Neuronal stem cell (in vitro differentiated cells): ENCODE measurements at regions not wholly inside any gene's neighbourhood (a gene's known extent, or its start where the extent isn't known, plus 50 kb on each side); places are given as distances from the start of the nearest gene placed in this dataset.

Experiments
- DNase-seq: peaks from one replicate; pipeline ENCODE4 v3.0.0-alpha.2; 2013; ENCODE audit warnings: low spot score
- H2AFZ ChIP-seq: one replicate; pipeline ENCODE4 v1.6.1; 2013; ENCODE audit warnings: mild to moderate bottlenecking, low read length, inconsistent platforms
- H2AK5ac ChIP-seq: 2 replicates; pipeline ENCODE4 v1.6.1; 2013; ENCODE audit warnings: low read depth, mild to moderate bottlenecking, inconsistent platforms, low read length, moderate library complexity, mixed read lengths
- H2BK120ac ChIP-seq: 2 replicates; pipeline ENCODE4 v1.6.1; 2013; ENCODE audit warnings: low read depth, mild to moderate bottlenecking, inconsistent platforms, low read length, moderate library complexity, mixed read lengths
- H2BK12ac ChIP-seq: one replicate; pipeline ENCODE4 v1.6.1; 2013; ENCODE audit warnings: low read length, inconsistent platforms
- H2BK15ac ChIP-seq: 2 replicates; pipeline ENCODE4 v1.6.1; 2013; ENCODE audit warnings: mild to moderate bottlenecking, low read length, inconsistent platforms, mixed read lengths
- H2BK5ac ChIP-seq: one replicate; pipeline ENCODE4 v1.6.1; 2013; ENCODE audit warnings: inconsistent platforms, mild to moderate bottlenecking, low read length, moderate library complexity
- H3K14ac ChIP-seq: one replicate; pipeline ENCODE4 v1.6.1; 2013; ENCODE audit warnings: low read length, inconsistent platforms
- H3K18ac ChIP-seq: 2 replicates; pipeline ENCODE4 v1.6.1; 2013; ENCODE audit warnings: low read length, inconsistent platforms
- H3K23ac ChIP-seq: 2 replicates; pipeline ENCODE4 v1.6.1; 2013; ENCODE audit warnings: low read depth, mild to moderate bottlenecking, mixed read lengths, low read length, inconsistent platforms; ENCODE audit not compliant: poor library complexity
- H3K27ac ChIP-seq: replicated peaks from 3 replicates; pipeline ENCODE4 v1.5.1; 2013; ENCODE audit warnings: low read length, inconsistent platforms
- H3K27me3 ChIP-seq, 3 experiments: 2 replicates each; pipeline ENCODE4 v1.6.1; 2013; ENCODE audit warnings: low read length in 3 of 3, mild to moderate bottlenecking in 2 of 3, inconsistent platforms in 1 of 3, low read depth in 1 of 3, mixed read lengths in 1 of 3, moderate library complexity in 1 of 3; ENCODE audit not compliant: control insufficient read depth in 3 of 3, insufficient read depth in 3 of 3
- H3K36me3 ChIP-seq, 2 donors: replicated peaks in 1 of 2; 2 replicates each; pipeline ENCODE4 v1.6.1; 2013; ENCODE audit warnings: low read length in 2 of 2; ENCODE audit not compliant: control insufficient read depth in 2 of 2, insufficient read depth in 2 of 2
- H3K4ac ChIP-seq: 2 replicates; pipeline ENCODE4 v1.6.1; 2013; ENCODE audit warnings: inconsistent platforms, mild to moderate bottlenecking, low read length, moderate library complexity
- H3K4me1 ChIP-seq, 2 donors: 1 replicate in 1 of 2; 2 replicates in 1 of 2; pipeline ENCODE4 v1.6.1; 2013; ENCODE audit warnings: low read length in 2 of 2, low read depth in 1 of 2; ENCODE audit not compliant: control insufficient read depth in 2 of 2, insufficient read depth in 1 of 2
- H3K4me2 ChIP-seq: one replicate; pipeline ENCODE4 v1.6.1; 2013; ENCODE audit warnings: mild to moderate bottlenecking, low read length, inconsistent platforms; ENCODE audit not compliant: insufficient read depth, poor library complexity, severe bottlenecking
- H3K4me3 ChIP-seq, 2 donors: 2 replicates each; pipeline ENCODE4 v1.5.1; 2013; ENCODE audit warnings: low read length in 2 of 2, mild to moderate bottlenecking in 2 of 2, inconsistent platforms in 1 of 2, moderate library complexity in 1 of 2
- H3K79me1 ChIP-seq: one replicate; pipeline ENCODE4 v1.6.1; 2013; ENCODE audit warnings: low read depth, mild to moderate bottlenecking, inconsistent platforms, low read length, moderate library complexity
- H3K9ac ChIP-seq: one replicate; pipeline ENCODE4 v1.6.1; 2013; ENCODE audit warnings: mild to moderate bottlenecking, low read depth, low read length, inconsistent platforms; ENCODE audit not compliant: poor library complexity
- H3K9me3 ChIP-seq, 2 donors: replicated peaks in 1 of 2; 2 replicates each; pipeline versions ENCODE3 to v1.6.1; 2013; ENCODE audit warnings: low read length in 2 of 2, mild to moderate bottlenecking in 2 of 2, inconsistent platforms in 1 of 2, low read depth in 1 of 2, mixed read lengths in 1 of 2, moderate library complexity in 1 of 2; ENCODE audit not compliant: control insufficient read depth in 2 of 2, insufficient read depth in 1 of 2
- H4K8ac ChIP-seq: one replicate; pipeline ENCODE4 v1.6.1; 2013; ENCODE audit warnings: low read depth, mild to moderate bottlenecking, inconsistent platforms, low read length, moderate library complexity
- H4K91ac ChIP-seq: one replicate; pipeline ENCODE4 v1.6.1; 2013; ENCODE audit warnings: low read length, low read depth, mild to moderate bottlenecking, inconsistent platforms; ENCODE audit not compliant: poor library complexity
- WGBS, 2 donors: extraction: QIAGEN DNeasy Blood & Tissue Kit; methylation state at CpG; one replicate each; pipeline ENCODE4 v1.1.7; 2013; ENCODE audit warnings: missing lambda C conversion rate in 2 of 2, mixed read lengths in 1 of 2; ENCODE audit not compliant: insufficient read length in 2 of 2, insufficient replicate concordance in 1 of 2; ENCODE audit errors: extremely low coverage in 2 of 2; 5-methylcytosine and 5-hydroxymethylcytosine counted together

DNA sequence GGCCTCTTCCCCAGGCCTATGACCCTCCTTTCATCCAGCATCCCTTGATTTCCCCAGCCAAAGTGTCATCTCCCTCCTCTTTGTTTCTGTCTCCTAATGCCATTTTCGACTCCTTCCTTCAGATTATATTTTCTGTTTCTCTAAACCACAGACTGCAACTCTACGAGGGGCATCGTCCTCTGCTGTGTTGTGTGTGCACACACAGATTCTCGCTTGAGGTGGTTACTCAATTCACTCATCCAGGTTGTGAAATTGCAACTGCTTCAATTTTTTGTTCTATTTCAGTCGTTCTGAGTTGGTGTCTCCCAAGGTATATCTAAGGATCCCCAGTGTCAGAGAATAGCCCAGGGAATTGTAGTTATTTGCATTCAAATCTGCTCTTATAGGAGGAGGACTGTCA, 113.5 kb upstream of the NDUFV2 start:
- H2AK5ac ChIP-seq = no peak overlapping the region
- no peak overlapping the region for H2AFZ ChIP-seq
- H3K23ac ChIP-seq = no peak overlapping the region
- H3K18ac ChIP-seq = no peak overlapping the region
- no peak overlapping the region for H4K8ac ChIP-seq
- no peak overlapping the region for H2BK120ac ChIP-seq
- peaks cover 0 to 5% (median 0%) of the 10 kb centered on the region in 3 experiments for H3K27me3 ChIP-seq
- no peak for DNase-seq
- no peak overlapping the region for H3K4me2 ChIP-seq
- H2BK5ac ChIP-seq = no peak overlapping the region
- no peaks in the 10 kb centered on the region for H3K9me3 ChIP-seq
- no peak overlapping the region for H3K4ac ChIP-seq
- no peak overlapping the region for H2BK12ac ChIP-seq
- no peak overlapping the region for H3K4me3 ChIP-seq
- H3K27ac ChIP-seq = no peak overlapping the region
- H3K4me1 ChIP-seq = no peaks in the 10 kb centered on the region
- no peak overlapping the region for H3K9ac ChIP-seq
- no peak overlapping the region for H4K91ac ChIP-seq
- H3K79me1 ChIP-seq = no peaks in the 10 kb centered on the region
- WGBS, 2 donors = no CpG with 5 or more reads among the region's 5 CpGs
- no peak overlapping the region for H2BK15ac ChIP-seq
- H3K14ac ChIP-seq = no peak overlapping the region
- H3K36me3 ChIP-seq = no peaks in the 10 kb centered on the region

DNA sequence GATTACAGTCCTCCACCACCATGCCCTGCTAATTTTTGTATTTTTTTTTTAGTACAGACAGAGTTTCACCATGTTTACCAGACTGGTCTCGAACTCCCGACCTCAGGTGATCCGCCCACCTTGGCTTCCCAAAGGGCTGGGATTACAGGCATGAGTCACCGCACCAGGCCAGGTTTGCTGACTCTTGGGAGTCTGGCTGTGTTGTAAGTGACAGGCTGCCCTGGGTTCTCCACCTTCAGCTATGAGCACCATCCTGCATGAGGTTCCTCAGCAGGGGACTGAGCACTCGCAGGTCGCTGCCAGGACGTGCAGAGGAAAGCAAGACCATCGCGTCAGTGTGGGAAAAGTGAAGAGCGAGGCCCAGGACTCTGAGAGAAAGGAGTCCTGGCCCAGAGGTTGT, 112.6 kb upstream of the NDUFV2 start:
- no CpG with 5 or more reads among the region's 10 CpGs for WGBS, 2 donors
- H3K27me3 ChIP-seq = peaks cover 0 to 8% (median 0%) of the 10 kb centered on the region in 3 experiments
- H2BK120ac ChIP-seq = no peak overlapping the region
- DNase-seq = no peak
- no peak overlapping the region for H2AFZ ChIP-seq
- H3K36me3 ChIP-seq = no peaks in the 10 kb centered on the region
- H3K18ac ChIP-seq = no peak overlapping the region
- H4K8ac ChIP-seq = no peak overlapping the region
- H3K4me2 ChIP-seq = no peak overlapping the region
- H3K4me1 ChIP-seq = no peaks in the 10 kb centered on the region
- no peak overlapping the region for H3K27ac ChIP-seq
- H3K9me3 ChIP-seq = no peaks in the 10 kb centered on the region
- H3K14ac ChIP-seq = no peak overlapping the region
- H3K9ac ChIP-seq = no peak overlapping the region
- H3K23ac ChIP-seq = no peak overlapping the region
- H3K79me1 ChIP-seq = no peaks in the 10 kb centered on the region
- no peak overlapping the region for H3K4me3 ChIP-seq
- H3K4ac ChIP-seq = no peak overlapping the region
- H2BK12ac ChIP-seq = no peak overlapping the region
- no peak overlapping the region for H4K91ac ChIP-seq
- no peak overlapping the region for H2BK15ac ChIP-seq
- H2AK5ac ChIP-seq = no peak overlapping the region
- H2BK5ac ChIP-seq = no peak overlapping the region

DNA sequence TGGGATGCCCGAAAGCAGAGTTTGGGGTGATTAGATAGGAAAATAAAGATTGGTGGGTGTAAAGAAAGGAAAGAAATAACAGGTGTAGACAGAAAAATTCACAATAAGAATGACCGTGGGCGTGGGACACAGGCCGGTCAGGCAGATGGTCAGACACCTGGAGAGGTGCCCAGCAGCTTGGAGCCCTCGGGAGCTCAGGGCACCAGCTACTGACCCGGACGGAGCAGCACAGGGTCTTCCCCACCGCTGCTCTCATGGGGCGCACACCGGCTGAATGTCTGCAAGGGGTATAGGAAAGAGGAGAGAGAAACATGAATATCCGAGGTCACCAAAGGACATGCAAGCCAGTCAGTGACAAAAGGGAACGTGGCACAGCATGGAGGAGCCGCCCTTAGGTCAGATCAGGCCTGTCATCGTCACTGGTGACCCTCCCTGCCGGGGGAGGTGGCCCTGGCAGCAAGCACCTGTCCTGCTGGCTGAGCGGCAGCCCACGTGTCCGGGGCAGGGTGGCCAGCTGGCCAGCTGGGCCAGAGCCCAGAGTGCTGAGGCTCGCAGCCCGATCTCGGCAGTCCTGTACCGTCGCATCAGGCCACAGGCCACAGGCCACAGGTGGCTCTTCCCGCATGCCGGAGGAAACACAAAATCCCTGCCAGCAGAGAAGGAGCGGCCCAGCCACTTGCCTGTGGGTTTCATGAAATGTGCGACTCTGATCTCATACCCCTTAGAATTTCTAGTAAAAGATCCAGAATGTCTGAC, 112.0 kb upstream of the NDUFV2 start:
- H4K91ac ChIP-seq = no peak overlapping the region
- H2BK120ac ChIP-seq = no peak overlapping the region
- peaks cover 0 to 8% (median 0%) of the 10 kb centered on the region in 3 experiments for H3K27me3 ChIP-seq
- no peak overlapping the region for H3K27ac ChIP-seq
- no peak overlapping the region for H3K4ac ChIP-seq
- H3K14ac ChIP-seq = no peak overlapping the region
- peak overlapping the region; percentile 69 for H3K23ac ChIP-seq
- H3K18ac ChIP-seq = no peak overlapping the region
- H2BK12ac ChIP-seq = no peak overlapping the region
- H2AFZ ChIP-seq = no peak overlapping the region
- H4K8ac ChIP-seq = no peak overlapping the region
- no peaks in the 10 kb centered on the region for H3K4me1 ChIP-seq
- H2BK5ac ChIP-seq = no peak overlapping the region
- no peaks in the 10 kb centered on the region for H3K9me3 ChIP-seq
- H3K9ac ChIP-seq = no peak overlapping the region
- no peak overlapping the region for H3K4me3 ChIP-seq
- H3K79me1 ChIP-seq = no peaks in the 10 kb centered on the region
- no peak overlapping the region for H3K4me2 ChIP-seq
- no peak overlapping the region for H2AK5ac ChIP-seq
- H3K36me3 ChIP-seq = no peaks in the 10 kb centered on the region
- WGBS, 2 donors = 100% methylated on average over 1 of the region's 27 CpGs
- H2BK15ac ChIP-seq = no peak overlapping the region
- no peak for DNase-seq

DNA sequence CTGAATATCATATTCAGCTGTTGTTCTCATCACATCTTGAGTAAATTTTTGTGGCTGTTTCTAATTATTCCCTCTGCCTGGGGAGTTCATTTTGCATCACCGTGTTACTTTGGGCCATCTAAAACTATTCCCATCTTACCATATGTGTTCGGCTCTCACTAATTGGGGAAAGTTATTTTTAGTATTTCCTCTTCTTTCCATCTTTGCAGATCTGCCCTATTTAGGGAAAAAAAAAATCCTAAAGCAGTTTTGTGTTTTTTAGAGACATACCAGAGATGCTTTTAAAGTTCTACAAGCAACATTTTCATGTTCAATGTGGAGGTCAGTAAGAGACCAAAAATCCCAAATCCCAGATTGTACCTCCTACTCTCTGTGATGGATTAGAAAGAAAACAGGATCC, 111.3 kb upstream of the NDUFV2 start:
- Histone ChIP-seq H4K91ac (no peak overlapping the region), H3K4me3 (no peak overlapping the region), H2AK5ac (no peak overlapping the region), H2BK120ac (no peak overlapping the region), H2BK12ac (no peak overlapping the region), H3K36me3 (no peaks in the 10 kb centered on the region), H2AFZ (no peak overlapping the region), H4K8ac (no peak overlapping the region), H2BK5ac (no peak overlapping the region), H3K9ac (no peak overlapping the region), H3K4ac (no peak overlapping the region), H3K27me3 (peaks cover 0 to 8% (median 0%) of the 10 kb centered on the region in 3 experiments), H3K14ac (no peak overlapping the region), H3K4me2 (no peak overlapping the region), H3K18ac (no peak overlapping the region), H2BK15ac (no peak overlapping the region), H3K27ac (no peak overlapping the region), H3K23ac (no peak overlapping the region), H3K4me1 (no peaks in the 10 kb centered on the region), H3K79me1 (no peaks in the 10 kb centered on the region), H3K9me3 (no peaks in the 10 kb centered on the region)
- DNase-seq = no peak
- no CpG with 5 or more reads among the region's 2 CpGs for WGBS, 2 donors
